Spinal cord (tissue), 9 donors: ENCODE measurements at regions not wholly inside any gene's neighbourhood (a gene's known extent, or its start where the extent isn't known, plus 50 kb on each side); places are given as distances from the start of the nearest gene placed in this dataset.

Source experiments
- DNase-seq, 6 donors: peaks; one replicate each; pipeline versions ENCODE4 v3.0.0 to v3.0.0-alpha.2; 2013 to 2015; ENCODE audit warnings: low spot score in 6 of 6, low read depth in 4 of 6
- H3K27ac ChIP-seq: one replicate; pipeline ENCODE4 v1.5.1; 2013; ENCODE audit warnings: low read depth, low read length, control low read depth
- H3K27me3 ChIP-seq: one replicate; pipeline ENCODE4 v1.6.1; 2013; ENCODE audit warnings: low read length; ENCODE audit not compliant: control insufficient read depth, insufficient read depth
- H3K36me3 ChIP-seq: one replicate; pipeline ENCODE4 v1.6.1; 2013; ENCODE audit warnings: low read length; ENCODE audit not compliant: control insufficient read depth, insufficient read depth
- H3K4me1 ChIP-seq: one replicate; pipeline ENCODE4 v1.6.1; 2013; ENCODE audit warnings: low read length; ENCODE audit not compliant: control insufficient read depth, insufficient read depth
- H3K4me3 ChIP-seq: one replicate; pipeline ENCODE4 v1.5.1; 2013; ENCODE audit warnings: low read depth, low read length, control low read depth
- H3K9me3 ChIP-seq: one replicate; pipeline ENCODE4 v1.6.1; 2013; ENCODE audit warnings: low read length; ENCODE audit not compliant: control insufficient read depth, insufficient read depth
- WGBS: methylation state at CpG from one replicate; pipeline ENCODE4 v1.1.5; 2013; ENCODE audit warnings: missing lambda C conversion rate; ENCODE audit not compliant: insufficient coverage; 5-methylcytosine and 5-hydroxymethylcytosine counted together
- donor health status: healthy.

GRCh38 chr14:94885481-94886155 is 115.7 kb upstream of the GSC start:
- no peaks in the 10 kb centered on the region for H3K36me3 ChIP-seq
- WGBS: 82% methylated on average over 5 of the region's 5 CpGs
- peaks cover 16% of the 10 kb centered on the region for H3K4me1 ChIP-seq
- H3K27ac ChIP-seq: no peak overlapping the region
- no peaks in the 10 kb centered on the region for H3K9me3 ChIP-seq
- H3K4me3 ChIP-seq: no peak overlapping the region
- no peak for DNase-seq
- H3K27me3 ChIP-seq: no peaks in the 10 kb centered on the region

GRCh38 chr14:94884616-94885230 is 114.8 kb upstream of the GSC start:
- H3K36me3 ChIP-seq: no peaks in the 10 kb centered on the region
- DNase-seq: no peak
- no peak overlapping the region for H3K27ac ChIP-seq
- H3K27me3 ChIP-seq: no peaks in the 10 kb centered on the region
- H3K4me3 ChIP-seq: no peak overlapping the region
- 83% methylated on average over 19 of the region's 19 CpGs for whole genome bisulfite sequencing
- H3K9me3 ChIP-seq: no peaks in the 10 kb centered on the region
- peaks cover 16% of the 10 kb centered on the region for H3K4me1 ChIP-seq

- H3K36me3 ChIP-seq: no peaks in the 10 kb centered on the region
- no peaks in the 10 kb centered on the region for H3K27me3 ChIP-seq
- peaks cover 4% of the 10 kb centered on the region for H3K4me1 ChIP-seq
- DNase-seq: no peak
- H3K9me3 ChIP-seq: no peaks in the 10 kb centered on the region
- 78% methylated on average over 1 of the region's 3 CpGs for WGBS
- no peak overlapping the region for H3K4me3 ChIP-seq
- H3K27ac ChIP-seq: no peak overlapping the region
Measured at GRCh38 chr14:94882401-94882800, 112.5 kb upstream of the GSC start.

- Histone ChIP-seq H3K4me3 (no peak overlapping the region), H3K27me3 (no peaks in the 10 kb centered on the region), H3K36me3 (no peaks in the 10 kb centered on the region), H3K9me3 (no peaks in the 10 kb centered on the region), H3K4me1 (peaks cover 4% of the 10 kb centered on the region), H3K27ac (no peak overlapping the region)
- 94% methylated on average over 2 of the region's 11 CpGs for WGBS
- DNase-seq: no peak
Measured at GRCh38 chr14:94880876-94881275, 111.0 kb upstream of the GSC start.

GRCh38 chr14:94880106-94880505 is 110.2 kb upstream of the GSC start:
- Histone ChIP-seq H3K4me3 (no peak overlapping the region), H3K9me3 (no peaks in the 10 kb centered on the region), H3K27ac (no peak overlapping the region), H3K36me3 (no peaks in the 10 kb centered on the region), H3K4me1 (peaks cover 4% of the 10 kb centered on the region), H3K27me3 (no peaks in the 10 kb centered on the region)
- 95% methylated on average over 3 of the region's 5 CpGs for WGBS
- DNase-seq: no peak

- Histone ChIP-seq H3K27ac (no peak overlapping the region), H3K36me3 (no peaks in the 10 kb centered on the region), H3K9me3 (no peaks in the 10 kb centered on the region), H3K27me3 (no peaks in the 10 kb centered on the region), H3K4me3 (no peak overlapping the region), H3K4me1 (peaks cover 4% of the 10 kb centered on the region)
- WGBS: 66% methylated on average over 4 of the region's 5 CpGs
- DNase-seq: no peak
Measured at GRCh38 chr14:94879537-94879936, 109.6 kb upstream of the GSC start.

GRCh38 chr14:94876306-94876705 is 106.4 kb upstream of the GSC start:
- Histone ChIP-seq H3K4me1 (no peaks in the 10 kb centered on the region), H3K9me3 (no peaks in the 10 kb centered on the region), H3K27me3 (no peaks in the 10 kb centered on the region), H3K4me3 (no peak overlapping the region), H3K36me3 (no peaks in the 10 kb centered on the region), H3K27ac (no peak overlapping the region)
- DNase-seq: no peak
- WGBS: no CpG with 5 or more reads among the region's 4 CpGs

- no peak for DNase-seq
- 67% methylated on average over 1 of the region's 6 CpGs for WGBS
- Histone ChIP-seq H3K27me3 (no peaks in the 10 kb centered on the region), H3K27ac (no peak overlapping the region), H3K4me3 (no peak overlapping the region), H3K9me3 (no peaks in the 10 kb centered on the region), H3K4me1 (no peaks in the 10 kb centered on the region), H3K36me3 (no peaks in the 10 kb centered on the region)
Measured at GRCh38 chr14:94875256-94875655, 105.3 kb upstream of the GSC start.

GRCh38 chr14:94868772-94869072 is 98.8 kb upstream of the GSC start:
- Histone ChIP-seq H3K4me1 (peaks cover 20% of the 10 kb centered on the region), H3K27ac (no peak overlapping the region), H3K9me3 (no peaks in the 10 kb centered on the region), H3K27me3 (peaks cover 12% of the 10 kb centered on the region), H3K4me3 (no peak overlapping the region), H3K36me3 (no peaks in the 10 kb centered on the region)
- 100% methylated on average over 1 of the region's 3 CpGs for WGBS
- no peak for DNase-seq
